DOHH2 (cell line): ENCODE measurements at regions not wholly inside any gene's neighbourhood (a gene's known extent, or its start where the extent isn't known, plus 50 kb on each side); places are given as distances from the start of the nearest gene placed in this dataset.

Source experiments
- H3F3A ChIP-seq: fragments of 200-600 bp; sonication (generic), shearing (Covaris generic); 2 replicates; pipeline ENCODE4 v1.6.0; 2016; ENCODE audit warnings: antibody characterized with exemption, mild to moderate bottlenecking; ENCODE audit not compliant: control insufficient read depth, insufficient read depth
- H3K27ac ChIP-seq: fragments of 200-600 bp; sonication (generic); 2 replicates; pipeline ENCODE4 v1.5.1; 2014; ENCODE audit warnings: low read depth, mild to moderate bottlenecking, low read length, moderate library complexity
- H3K27me3 ChIP-seq: fragments of 200-600 bp; sonication (generic); 2 replicates; pipeline ENCODE4 v1.6.1; 2014; ENCODE audit warnings: mild to moderate bottlenecking, low read length, mixed read lengths; ENCODE audit not compliant: control insufficient read depth
- H3K36me3 ChIP-seq: fragments of 200-600 bp; sonication (generic); 2 replicates; pipeline ENCODE4 v1.6.1; 2014; ENCODE audit warnings: mild to moderate bottlenecking, low read length, moderate library complexity, mixed read lengths; ENCODE audit not compliant: control insufficient read depth
- H3K4me1 ChIP-seq: fragments of 200-600 bp; sonication (generic); 2 replicates; pipeline ENCODE4 v1.6.1; 2014; ENCODE audit warnings: mild to moderate bottlenecking, low read length, mixed read lengths; ENCODE audit not compliant: control insufficient read depth
- H3K4me2 ChIP-seq: fragments of 200-600 bp; sonication (generic); 2 replicates; pipeline ENCODE4 v1.6.0; 2014; ENCODE audit warnings: mild to moderate bottlenecking, low read length, moderate library complexity
- H3K4me3 ChIP-seq: fragments of 200-600 bp; sonication (generic); 2 replicates; pipeline ENCODE4 v1.5.1; 2014; ENCODE audit warnings: mild to moderate bottlenecking, low read length, mixed read lengths
- H3K79me2 ChIP-seq: fragments of 200-600 bp; sonication (generic); 2 replicates; pipeline ENCODE4 v1.6.1; 2014; ENCODE audit warnings: mild to moderate bottlenecking, low read length, mixed read lengths; ENCODE audit not compliant: control insufficient read depth
- H3K9me2 ChIP-seq: fragments of 200-600 bp; sonication (generic); replicated peaks from 2 replicates; pipeline ENCODE4 v1.6.1; 2014; ENCODE audit warnings: mild to moderate bottlenecking, low read length, mixed read lengths; ENCODE audit not compliant: control insufficient read depth
- H3K9me3 ChIP-seq: fragments of 200-600 bp; sonication (generic); 2 replicates; pipeline ENCODE4 v1.6.1; 2014; ENCODE audit warnings: antibody characterized with exemption, low read length, mixed read lengths; ENCODE audit not compliant: control insufficient read depth, insufficient read depth
- H4K20me1 ChIP-seq: fragments of 200-600 bp; sonication (generic); 2 replicates; pipeline ENCODE4 v1.6.0; 2014; ENCODE audit warnings: low read depth, mild to moderate bottlenecking, antibody characterized with exemption, low read length, moderate library complexity; ENCODE audit not compliant: control insufficient read depth, insufficient read depth
- EZH2phosphoT487 ChIP-seq: fragments of 200-600 bp; sonication (generic); IDR thresholded peaks from 2 replicates; pipeline ENCODE4 v1.6.1; 2017; ENCODE audit warnings: borderline replicate concordance, mild to moderate bottlenecking, antibody characterized with exemption, low read length, moderate library complexity, mixed read lengths
- TF ChIP-seq, protein P1 (sequence below): fragments of 200-600 bp; sonication (generic); IDR thresholded peaks from one replicate; pipeline ENCODE4 v1.5.1; 2014; ENCODE audit warnings: antibody characterized with exemption, mild to moderate bottlenecking, low read depth, low read length; ENCODE audit not compliant: poor library complexity, severe bottlenecking

DNA sequence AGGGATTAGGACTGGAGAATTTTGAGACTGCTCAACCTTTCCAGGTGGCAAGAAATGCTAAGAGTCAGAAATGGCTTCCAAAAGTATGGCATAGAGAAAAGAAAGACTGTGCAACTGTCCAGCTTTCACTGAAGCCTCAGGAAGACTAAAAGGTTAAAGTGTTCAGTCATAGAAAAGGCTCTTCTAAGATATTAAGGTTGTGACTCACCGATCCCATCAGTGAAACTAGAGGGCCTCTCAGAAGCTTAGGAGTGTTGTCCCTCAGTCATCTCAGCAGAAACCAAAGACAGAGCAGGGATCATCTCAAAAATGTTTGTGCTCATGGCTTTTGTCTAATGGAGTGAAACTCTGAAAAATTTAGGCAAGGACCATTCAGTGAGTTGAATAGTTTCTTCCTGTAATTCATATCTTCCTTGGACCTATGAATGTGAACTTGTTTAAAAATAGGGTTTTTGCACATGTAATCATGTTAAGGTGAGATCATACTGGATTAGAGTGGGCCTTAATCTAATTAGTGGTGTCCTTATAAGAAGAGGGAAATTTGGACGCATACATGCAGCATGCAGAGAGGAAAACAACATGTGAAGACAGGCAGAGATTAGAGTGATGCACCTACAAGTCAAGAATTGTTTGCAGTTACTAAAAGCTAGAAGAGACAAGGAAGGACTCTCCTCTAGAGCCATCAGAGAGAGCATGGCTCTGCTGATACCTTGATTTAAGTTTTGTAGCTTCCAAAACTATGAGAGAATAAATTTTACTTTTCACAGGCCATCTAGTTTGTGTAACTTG lies 71.3 kb downstream of the RPE65 start:
- H3K27ac ChIP-seq, result no peak overlapping the region
- no peaks in the 10 kb centered on the region for H3K4me1 ChIP-seq
- H3K27me3 ChIP-seq, result no peaks in the 10 kb centered on the region
- TF ChIP-seq, protein P1, sequence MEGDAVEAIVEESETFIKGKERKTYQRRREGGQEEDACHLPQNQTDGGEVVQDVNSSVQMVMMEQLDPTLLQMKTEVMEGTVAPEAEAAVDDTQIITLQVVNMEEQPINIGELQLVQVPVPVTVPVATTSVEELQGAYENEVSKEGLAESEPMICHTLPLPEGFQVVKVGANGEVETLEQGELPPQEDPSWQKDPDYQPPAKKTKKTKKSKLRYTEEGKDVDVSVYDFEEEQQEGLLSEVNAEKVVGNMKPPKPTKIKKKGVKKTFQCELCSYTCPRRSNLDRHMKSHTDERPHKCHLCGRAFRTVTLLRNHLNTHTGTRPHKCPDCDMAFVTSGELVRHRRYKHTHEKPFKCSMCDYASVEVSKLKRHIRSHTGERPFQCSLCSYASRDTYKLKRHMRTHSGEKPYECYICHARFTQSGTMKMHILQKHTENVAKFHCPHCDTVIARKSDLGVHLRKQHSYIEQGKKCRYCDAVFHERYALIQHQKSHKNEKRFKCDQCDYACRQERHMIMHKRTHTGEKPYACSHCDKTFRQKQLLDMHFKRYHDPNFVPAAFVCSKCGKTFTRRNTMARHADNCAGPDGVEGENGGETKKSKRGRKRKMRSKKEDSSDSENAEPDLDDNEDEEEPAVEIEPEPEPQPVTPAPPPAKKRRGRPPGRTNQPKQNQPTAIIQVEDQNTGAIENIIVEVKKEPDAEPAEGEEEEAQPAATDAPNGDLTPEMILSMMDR, result no peak
- no peak for TF ChIP-seq EZH2phosphoT487
- H3K9me3 ChIP-seq, result no peaks in the 10 kb centered on the region
- H3K36me3 ChIP-seq, result no peaks in the 10 kb centered on the region
- H4K20me1 ChIP-seq, result no peaks in the 10 kb centered on the region
- H3F3A ChIP-seq, result no peaks in the 10 kb centered on the region
- H3K4me2 ChIP-seq, result no peak overlapping the region
- no peak overlapping the region for H3K4me3 ChIP-seq
- no peaks in the 10 kb centered on the region for H3K79me2 ChIP-seq
- no peaks in the 10 kb centered on the region for H3K9me2 ChIP-seq

DNA sequence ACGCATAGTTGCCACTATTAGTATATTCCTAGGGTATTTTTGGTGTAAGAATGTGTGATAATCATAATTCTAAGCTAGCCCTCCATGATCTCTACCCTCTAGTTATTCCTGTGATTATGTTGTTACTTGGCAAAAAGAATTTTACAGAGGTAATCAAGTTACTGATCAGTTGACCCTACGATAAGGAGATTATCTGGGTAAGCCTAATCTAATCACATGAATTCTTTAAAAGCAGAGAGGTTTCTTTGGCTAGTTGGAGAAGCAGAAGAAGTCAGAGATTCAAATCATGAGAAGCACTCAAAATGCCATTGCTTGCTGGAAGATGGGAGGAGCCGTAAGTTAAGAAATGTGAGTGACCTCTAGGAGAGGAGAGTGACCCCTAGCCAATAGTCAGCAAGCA lies 72.7 kb downstream of the RPE65 start:
- Histone ChIP-seq H3K4me1 (no peaks in the 10 kb centered on the region), H3K79me2 (no peaks in the 10 kb centered on the region), H3K4me3 (no peak overlapping the region), H3K9me2 (no peaks in the 10 kb centered on the region), H3K27ac (no peak overlapping the region), H4K20me1 (no peaks in the 10 kb centered on the region), H3K36me3 (no peaks in the 10 kb centered on the region), H3K4me2 (no peak overlapping the region), H3F3A (no peaks in the 10 kb centered on the region), H3K9me3 (no peaks in the 10 kb centered on the region), H3K27me3 (no peaks in the 10 kb centered on the region)
- no peak for TF ChIP-seq EZH2phosphoT487
- TF ChIP-seq, protein P1, result no peak

DNA sequence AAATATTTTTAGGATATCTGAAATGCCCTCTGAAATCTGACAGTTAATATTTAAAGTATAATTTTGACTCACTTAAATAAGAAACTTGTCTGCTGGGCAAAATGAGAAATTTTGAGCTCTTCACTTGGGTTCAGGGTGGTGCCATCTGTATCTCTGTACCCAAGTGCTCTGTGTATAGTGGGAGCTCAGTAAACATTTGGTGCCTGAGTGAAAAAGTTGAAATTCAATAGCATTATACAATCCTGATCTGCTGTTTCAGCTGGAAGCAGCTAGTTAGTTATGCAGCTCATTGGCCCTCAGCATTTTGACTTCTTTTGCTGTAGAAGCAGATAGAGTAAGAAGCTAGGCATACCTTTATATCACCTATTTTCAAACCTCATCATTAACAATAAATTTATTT lies 73.3 kb downstream of the RPE65 start:
- Histone ChIP-seq H3K27me3 (no peaks in the 10 kb centered on the region), H3K9me2 (no peaks in the 10 kb centered on the region), H4K20me1 (no peaks in the 10 kb centered on the region), H3F3A (no peaks in the 10 kb centered on the region), H3K27ac (no peak overlapping the region), H3K9me3 (no peaks in the 10 kb centered on the region), H3K36me3 (no peaks in the 10 kb centered on the region), H3K4me2 (no peak overlapping the region), H3K79me2 (no peaks in the 10 kb centered on the region), H3K4me1 (no peaks in the 10 kb centered on the region), H3K4me3 (no peak overlapping the region)
- TF ChIP-seq EZH2phosphoT487, result no peak
- TF ChIP-seq, protein P1, result no peak
